A172 (cell line): ENCODE measurements at regions not wholly inside any gene's neighbourhood (a gene's known extent, or its start where the extent isn't known, plus 50 kb on each side); places are given as distances from the start of the nearest gene placed in this dataset.

ENCODE experiments used
- DNase-seq: peaks from one replicate; pipeline ENCODE4 v3.0.0-alpha.2; 2015; ENCODE audit warnings: low spot score

GRCh38 chr2:134079373-134079772 is 174.5 kb upstream of the MGAT5 start:
- DNase-seq, result no peak

- no peak for DNase-seq
Observed at GRCh38 chr2:134080386-134081089, 173.3 kb upstream of the MGAT5 start.

GRCh38 chr2:134081238-134081938 is 172.5 kb upstream of the MGAT5 start:
- DNase-seq, result no peak

- no peak for DNase-seq
Observed at GRCh38 chr2:134083548-134083947, 170.3 kb upstream of the MGAT5 start.

GRCh38 chr2:134086594-134087219 is 167.2 kb upstream of the MGAT5 start:
- no peak for DNase-seq

- DNase-seq, result peak; percentile 45
Observed at GRCh38 chr2:134087371-134087921, 166.4 kb upstream of the MGAT5 start.

- no peak for DNase-seq
Observed at GRCh38 chr2:134089454-134089853, 164.4 kb upstream of the MGAT5 start.

- no peak for DNase-seq
Observed at GRCh38 chr2:134097740-134098139, 156.1 kb upstream of the MGAT5 start.

- no peak for DNase-seq
Observed at GRCh38 chr2:134098321-134098720, 155.6 kb upstream of the MGAT5 start.

- DNase-seq, result no peak
Observed at GRCh38 chr2:134099273-134099672, 154.6 kb upstream of the MGAT5 start.

- no peak for DNase-seq
Observed at GRCh38 chr2:134103196-134103595, 150.7 kb upstream of the MGAT5 start.

GRCh38 chr2:134104754-134105153 is 149.1 kb upstream of the MGAT5 start:
- no peak for DNase-seq

- DNase-seq, result no peak
Observed at GRCh38 chr2:134107402-134107801, 146.5 kb upstream of the MGAT5 start.

- DNase-seq, result no peak
Observed at GRCh38 chr2:134108113-134108512, 145.8 kb upstream of the MGAT5 start.

- DNase-seq, result no peak
Observed at GRCh38 chr2:134109246-134109645, 144.6 kb upstream of the MGAT5 start.

GRCh38 chr2:134109725-134110124 is 144.1 kb upstream of the MGAT5 start:
- DNase-seq, result no peak

GRCh38 chr2:134110532-134110931 is 143.3 kb upstream of the MGAT5 start:
- no peak for DNase-seq

- no peak for DNase-seq
Observed at GRCh38 chr2:134117676-134118075, 136.2 kb upstream of the MGAT5 start.

- peak; percentile 94 for DNase-seq
Observed at GRCh38 chr2:134118279-134119116, 135.4 kb upstream of the MGAT5 start.

- DNase-seq, result no peak
Observed at GRCh38 chr2:134119117-134119712, 134.7 kb upstream of the MGAT5 start.

- peak; percentile 87 for DNase-seq
Observed at GRCh38 chr2:134119713-134120405, 134.0 kb upstream of the MGAT5 start.
